ENCODE measurements at regions not wholly inside any gene's neighbourhood (a gene's known extent, or its start where the extent isn't known, plus 50 kb on each side); places are given as distances from the start of the nearest gene placed in this dataset.

DNA sequence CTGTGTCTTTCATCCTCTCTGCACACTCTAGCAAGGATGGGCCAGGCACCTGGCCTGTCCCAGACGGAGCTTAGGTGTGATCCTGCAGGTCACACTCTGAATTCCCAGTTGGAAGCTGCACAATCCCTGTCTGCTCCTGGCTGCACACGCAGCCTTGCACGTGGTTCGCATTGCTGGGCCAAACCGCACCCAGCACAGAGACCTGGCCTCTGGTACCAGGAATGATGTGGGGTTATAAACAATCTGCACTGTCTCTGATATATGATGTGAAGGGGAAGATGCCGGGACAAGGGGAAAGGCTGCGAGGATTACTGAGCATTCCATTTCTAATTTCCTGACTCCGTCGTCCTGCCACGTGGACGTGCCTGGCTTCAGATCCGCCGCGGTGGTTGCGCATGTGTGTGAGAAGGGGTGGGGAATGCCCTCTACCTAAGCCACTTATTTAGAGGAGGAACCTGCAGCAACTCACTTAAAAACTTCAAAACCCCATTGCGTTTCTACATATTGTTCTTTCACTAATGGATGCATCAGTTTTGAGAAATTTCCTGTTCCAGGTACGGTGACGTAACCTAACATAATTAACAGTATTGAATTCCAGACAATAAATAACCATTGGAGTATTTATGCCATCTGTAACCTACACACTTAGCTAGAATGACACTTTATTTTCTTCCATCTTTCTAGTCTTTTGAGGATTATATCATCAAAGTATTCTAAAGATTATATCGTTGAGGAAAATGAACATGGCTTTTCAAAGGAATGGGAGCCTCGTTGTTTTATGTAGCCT lies 559.7 kb upstream of the MGMT start:
- TF ChIP-seq, protein P1, sequence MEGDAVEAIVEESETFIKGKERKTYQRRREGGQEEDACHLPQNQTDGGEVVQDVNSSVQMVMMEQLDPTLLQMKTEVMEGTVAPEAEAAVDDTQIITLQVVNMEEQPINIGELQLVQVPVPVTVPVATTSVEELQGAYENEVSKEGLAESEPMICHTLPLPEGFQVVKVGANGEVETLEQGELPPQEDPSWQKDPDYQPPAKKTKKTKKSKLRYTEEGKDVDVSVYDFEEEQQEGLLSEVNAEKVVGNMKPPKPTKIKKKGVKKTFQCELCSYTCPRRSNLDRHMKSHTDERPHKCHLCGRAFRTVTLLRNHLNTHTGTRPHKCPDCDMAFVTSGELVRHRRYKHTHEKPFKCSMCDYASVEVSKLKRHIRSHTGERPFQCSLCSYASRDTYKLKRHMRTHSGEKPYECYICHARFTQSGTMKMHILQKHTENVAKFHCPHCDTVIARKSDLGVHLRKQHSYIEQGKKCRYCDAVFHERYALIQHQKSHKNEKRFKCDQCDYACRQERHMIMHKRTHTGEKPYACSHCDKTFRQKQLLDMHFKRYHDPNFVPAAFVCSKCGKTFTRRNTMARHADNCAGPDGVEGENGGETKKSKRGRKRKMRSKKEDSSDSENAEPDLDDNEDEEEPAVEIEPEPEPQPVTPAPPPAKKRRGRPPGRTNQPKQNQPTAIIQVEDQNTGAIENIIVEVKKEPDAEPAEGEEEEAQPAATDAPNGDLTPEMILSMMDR (IDR thresholded peaks at IDR 0.05), result no peak
- no peak for TF ChIP-seq POLR2A (IDR thresholded peaks at IDR 0.05)
